ENCODE measurements at regions not wholly inside any gene's neighbourhood (a gene's known extent, or its start where the extent isn't known, plus 50 kb on each side); places are given as distances from the start of the nearest gene placed in this dataset.
"Not testable (repeated sequence)": the region's sequence is repeated elsewhere in the genome, so short reads cannot be mapped to it uniquely, and the experiment has no call there.

GRCh38 chr10:121675344-121675743, 77.1 kb upstream of the FGFR2 start:
- H3K27ac ChIP-seq: no peak overlapping the region
- no peak for DNase-seq (ENCODE audit: low spot score)
- peaks cover 0 to 7% of the 10 kb centered on the region in 2 donors for H3K9me3 ChIP-seq
- no peaks in the 10 kb centered on the region for H3K4me1 ChIP-seq
- TF ChIP-seq CTCF (IDR thresholded peaks at IDR 0.05): no peak
- no peaks in the 10 kb centered on the region for H3K27me3 ChIP-seq
- no peaks in the 10 kb centered on the region for H3K36me3 ChIP-seq
- no peak overlapping the region for H3K4me3 ChIP-seq

GRCh38 chr10:121674885-121675284, 76.6 kb upstream of the FGFR2 start:
- Histone ChIP-seq H3K36me3 (no peaks in the 10 kb centered on the region), H3K27me3 (no peaks in the 10 kb centered on the region), H3K27ac (no peak overlapping the region), H3K4me3 (no peak overlapping the region), H3K9me3 (peaks cover 0 to 7% of the 10 kb centered on the region in 2 donors), H3K4me1 (no peaks in the 10 kb centered on the region)
- DNase-seq (ENCODE audit: low spot score): no peak
- no peak for TF ChIP-seq CTCF (IDR thresholded peaks at IDR 0.05)

DNA sequence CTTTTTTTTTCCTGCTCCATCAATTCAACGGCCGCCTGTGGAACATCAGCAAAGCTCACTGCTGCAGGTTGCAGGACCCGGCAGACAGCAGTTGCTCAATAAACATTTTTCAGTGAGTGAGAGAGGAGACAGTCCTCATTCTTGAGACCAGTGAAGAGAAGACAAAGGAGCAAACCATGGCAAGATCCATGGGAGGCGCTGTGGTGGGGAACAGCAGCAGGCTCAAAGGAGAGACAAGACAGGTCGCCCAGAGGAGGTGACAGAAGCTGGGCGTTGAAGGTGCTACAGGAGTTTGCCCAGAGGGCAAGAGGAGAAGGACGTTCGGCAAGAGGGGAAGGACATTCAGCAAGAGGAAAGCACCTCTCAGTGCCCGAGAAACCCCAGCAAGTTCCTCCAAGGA, 74.5 kb upstream of the FGFR2 start:
- Histone ChIP-seq H3K27me3 (no peaks in the 10 kb centered on the region), H3K9me3 (no peaks in the 10 kb centered on the region), H3K4me3 (no peak overlapping the region), H3K36me3 (no peaks in the 10 kb centered on the region), H3K27ac (no peak overlapping the region), H3K4me1 (peaks cover 0 to 15% of the 10 kb centered on the region in 2 donors)
- no peak for TF ChIP-seq CTCF (IDR thresholded peaks at IDR 0.05)
- no peak for DNase-seq (ENCODE audit: low spot score)

- not testable (repeated sequence) for H3K27me3 ChIP-seq; H3K9me3 ChIP-seq; H3K27ac ChIP-seq; H3K36me3 ChIP-seq; DNase-seq (ENCODE audit: low spot score); H3K4me3 ChIP-seq
- H3K4me1 ChIP-seq: peaks cover 0 to 42% of the 10 kb centered on the region in 2 donors
Measured at GRCh38 chr10:121669840-121670239, 71.6 kb upstream of the FGFR2 start.

- TF ChIP-seq CTCF (IDR thresholded peaks at IDR 0.05): no peak
- no peak for DNase-seq (ENCODE audit: low spot score)
- Histone ChIP-seq H3K27me3 (no peaks in the 10 kb centered on the region), H3K27ac (peak overlapping the region; percentile 80 to 85), H3K9me3 (no peaks in the 10 kb centered on the region), H3K4me1 (peaks cover 0 to 43% of the 10 kb centered on the region in 2 donors), H3K36me3 (no peaks in the 10 kb centered on the region), H3K4me3 (no peak overlapping the region)
Measured at GRCh38 chr10:121669028-121669374, 70.8 kb upstream of the FGFR2 start.

GRCh38 chr10:121668314-121669027, 70.2 kb upstream of the FGFR2 start:
- H3K9me3 ChIP-seq: no peaks in the 10 kb centered on the region
- TF ChIP-seq CTCF (IDR thresholded peaks at IDR 0.05): no peak
- peak overlapping the region; percentile 80 to 85 for H3K27ac ChIP-seq
- no peak for DNase-seq (ENCODE audit: low spot score)
- H3K36me3 ChIP-seq: no peaks in the 10 kb centered on the region
- no peaks in the 10 kb centered on the region for H3K27me3 ChIP-seq
- no peak overlapping the region for H3K4me3 ChIP-seq
- peaks cover 0 to 43% of the 10 kb centered on the region in 2 donors for H3K4me1 ChIP-seq

All from right atrium auricular region (tissue), 2 donors.